Activated T-cell treated with anti-CD3 and anti-CD28 coated beads, Interleukin-2, amount 50 U/mL, for 48 hours (primary cell): ENCODE measurements at regions not wholly inside any gene's neighbourhood (a gene's known extent, or its start where the extent isn't known, plus 50 kb on each side); places are given as distances from the start of the nearest gene placed in this dataset.
"Not testable (repeated sequence)": the region's sequence is repeated elsewhere in the genome, so short reads cannot be mapped to it uniquely, and the experiment has no call there.

Experiments used
- DNase-seq, 2 experiments: peaks; one replicate each; pipeline ENCODE4 v3.0.0-alpha.2; 2020

GRCh38 chr3:76442374-76442915, 597.5 kb upstream of the ROBO2 start:
- no peak for DNase-seq

GRCh38 chr3:76456322-76456721, 583.6 kb upstream of the ROBO2 start:
- DNase-seq, result no peak

- DNase-seq, result no peak
Measured at GRCh38 chr3:76463501-76463900, 576.4 kb upstream of the ROBO2 start.

- no peak for DNase-seq
Measured at GRCh38 chr3:76470285-76470684, 569.6 kb upstream of the ROBO2 start.

GRCh38 chr3:76474632-76475031, 565.3 kb upstream of the ROBO2 start:
- no peak for DNase-seq

GRCh38 chr3:76479161-76479650, 560.7 kb upstream of the ROBO2 start:
- DNase-seq, result no peak

- no peak for DNase-seq
Measured at GRCh38 chr3:76482510-76482909, 557.4 kb upstream of the ROBO2 start.

- DNase-seq, result no peak
Measured at GRCh38 chr3:76487446-76487845, 552.5 kb upstream of the ROBO2 start.

- no peak for DNase-seq
Measured at GRCh38 chr3:76490064-76490463, 549.8 kb upstream of the ROBO2 start.

- DNase-seq, result no peak
Measured at GRCh38 chr3:76495216-76495615, 544.7 kb upstream of the ROBO2 start.

- DNase-seq, result no peak
Measured at GRCh38 chr3:76497636-76498035, 542.3 kb upstream of the ROBO2 start.

- no peak for DNase-seq
Measured at GRCh38 chr3:76500746-76501275, 539.1 kb upstream of the ROBO2 start.

- no peak for DNase-seq
Measured at GRCh38 chr3:76501315-76501714, 538.6 kb upstream of the ROBO2 start.

- no peak for DNase-seq
Measured at GRCh38 chr3:76502076-76502475, 537.8 kb upstream of the ROBO2 start.

- no peak for DNase-seq
Measured at GRCh38 chr3:76505202-76505845, 534.6 kb upstream of the ROBO2 start.

- DNase-seq, result no peak
Measured at GRCh38 chr3:76509179-76509830, 530.6 kb upstream of the ROBO2 start.

- no peak for DNase-seq
Measured at GRCh38 chr3:76514836-76515235, 525.1 kb upstream of the ROBO2 start.

- DNase-seq, result no peak
Measured at GRCh38 chr3:76523337-76523736, 516.6 kb upstream of the ROBO2 start.

GRCh38 chr3:76525726-76526125, 514.2 kb upstream of the ROBO2 start:
- DNase-seq, result no peak

- DNase-seq, result no peak
Measured at GRCh38 chr3:76527773-76528172, 512.1 kb upstream of the ROBO2 start.

GRCh38 chr3:76532158-76532822, 507.6 kb upstream of the ROBO2 start:
- DNase-seq, result no peak

GRCh38 chr3:76533710-76534109, 506.2 kb upstream of the ROBO2 start:
- not testable (repeated sequence) for DNase-seq

- not testable (repeated sequence) for DNase-seq
Measured at GRCh38 chr3:76537857-76538256, 502.0 kb upstream of the ROBO2 start.

GRCh38 chr3:76547674-76548073, 492.2 kb upstream of the ROBO2 start:
- DNase-seq, result no peak
